ENCODE measurements at regions not wholly inside any gene's neighbourhood (a gene's known extent, or its start where the extent isn't known, plus 50 kb on each side); places are given as distances from the start of the nearest gene placed in this dataset.

GRCh38 chr16:55944377-55944802 lies 69.2 kb upstream of the CES5A start:
- no peaks in the 10 kb centered on the region for H3K36me3 ChIP-seq (ENCODE audit: insufficient read depth, low read length)
- no peaks in the 10 kb centered on the region for H3K4me1 ChIP-seq (ENCODE audit: insufficient read depth, low read length)
- no peaks in the 10 kb centered on the region for H3K27me3 ChIP-seq (ENCODE audit: insufficient read depth, low read length)
- H3K9me3 ChIP-seq (ENCODE audit: insufficient read depth, low read depth, low read length): no peaks in the 10 kb centered on the region
- WGBS: 46% methylated on average over 8 of the region's 8 CpGs
- no peak overlapping the region for H3K27ac ChIP-seq (ENCODE audit: low read depth, low read length)
- H3K9ac ChIP-seq (ENCODE audit: low read depth, low read length): no peak overlapping the region
- no peak overlapping the region for H3K4me3 ChIP-seq (ENCODE audit: low read length)

- 74% methylated on average over 4 of the region's 4 CpGs for WGBS
- H3K36me3 ChIP-seq (ENCODE audit: insufficient read depth, low read length): no peaks in the 10 kb centered on the region
- no peak overlapping the region for H3K9ac ChIP-seq (ENCODE audit: low read depth, low read length)
- H3K4me3 ChIP-seq (ENCODE audit: low read length): no peak overlapping the region
- H3K27me3 ChIP-seq (ENCODE audit: insufficient read depth, low read length): no peaks in the 10 kb centered on the region; the same call in 1 of the 2 replicates
- no peaks in the 10 kb centered on the region for H3K9me3 ChIP-seq (ENCODE audit: insufficient read depth, low read depth, low read length)
- no peaks in the 10 kb centered on the region for H3K4me1 ChIP-seq (ENCODE audit: insufficient read depth, low read length)
- H3K27ac ChIP-seq (ENCODE audit: low read depth, low read length): no peak overlapping the region
Measured at GRCh38 chr16:55943267-55943666, 68.1 kb upstream of the CES5A start.

- H3K27ac ChIP-seq (ENCODE audit: low read depth, low read length): no peak overlapping the region
- 96% methylated on average over 3 of the region's 3 CpGs for WGBS
- H3K36me3 ChIP-seq (ENCODE audit: insufficient read depth, low read length): no peaks in the 10 kb centered on the region
- no peaks in the 10 kb centered on the region for H3K9me3 ChIP-seq (ENCODE audit: insufficient read depth, low read depth, low read length)
- H3K27me3 ChIP-seq (ENCODE audit: insufficient read depth, low read length): no peaks in the 10 kb centered on the region; the same call in 1 of the 2 replicates
- no peak overlapping the region for H3K4me3 ChIP-seq (ENCODE audit: low read length)
- no peaks in the 10 kb centered on the region for H3K4me1 ChIP-seq (ENCODE audit: insufficient read depth, low read length)
- H3K9ac ChIP-seq (ENCODE audit: low read depth, low read length): no peak overlapping the region
Measured at GRCh38 chr16:55942821-55943220, 67.6 kb upstream of the CES5A start.

GRCh38 chr16:55941552-55941951 lies 66.4 kb upstream of the CES5A start:
- 100% methylated on average over 2 of the region's 2 CpGs for whole genome bisulfite sequencing
- Histone ChIP-seq H3K4me1 (ENCODE audit: insufficient read depth, low read length) (no peaks in the 10 kb centered on the region), H3K9ac (ENCODE audit: low read depth, low read length) (no peak overlapping the region), H3K36me3 (ENCODE audit: insufficient read depth, low read length) (no peaks in the 10 kb centered on the region), H3K9me3 (ENCODE audit: insufficient read depth, low read depth, low read length) (no peaks in the 10 kb centered on the region), H3K27me3 (ENCODE audit: insufficient read depth, low read length) (no peaks in the 10 kb centered on the region; the same call in 1 of the 2 replicates), H3K27ac (ENCODE audit: low read depth, low read length) (no peak overlapping the region), H3K4me3 (ENCODE audit: low read length) (no peak overlapping the region)

GRCh38 chr16:55938126-55938525 lies 63.0 kb upstream of the CES5A start:
- no peaks in the 10 kb centered on the region; the same call in 1 of the 2 replicates for H3K27me3 ChIP-seq (ENCODE audit: insufficient read depth, low read length)
- H3K27ac ChIP-seq (ENCODE audit: low read depth, low read length): no peak overlapping the region
- no peaks in the 10 kb centered on the region for H3K9me3 ChIP-seq (ENCODE audit: insufficient read depth, low read depth, low read length)
- no peaks in the 10 kb centered on the region for H3K4me1 ChIP-seq (ENCODE audit: insufficient read depth, low read length)
- H3K9ac ChIP-seq (ENCODE audit: low read depth, low read length): no peak overlapping the region
- no peak overlapping the region for H3K4me3 ChIP-seq (ENCODE audit: low read length)
- 88% methylated on average over 1 of the region's 1 CpG for WGBS
- no peaks in the 10 kb centered on the region for H3K36me3 ChIP-seq (ENCODE audit: insufficient read depth, low read length)

GRCh38 chr16:55933038-55933437 lies 57.9 kb upstream of the CES5A start:
- no peaks in the 10 kb centered on the region for H3K27me3 ChIP-seq (ENCODE audit: insufficient read depth, low read length)
- WGBS: 93% methylated on average over 3 of the region's 3 CpGs

GRCh38 chr16:55930036-55930435 lies 54.9 kb upstream of the CES5A start:
- no peak overlapping the region for H3K27ac ChIP-seq (ENCODE audit: low read depth, low read length)
- WGBS: 85% methylated on average over 2 of the region's 2 CpGs

More at GRCh38 chr16:55933038-55933437, 57.9 kb upstream of the CES5A start:
- Histone ChIP-seq H3K9me3 (ENCODE audit: insufficient read depth, low read depth, low read length) (no peaks in the 10 kb centered on the region), H3K4me3 (ENCODE audit: low read length) (no peak overlapping the region), H3K4me1 (ENCODE audit: insufficient read depth, low read length) (no peaks in the 10 kb centered on the region), H3K36me3 (ENCODE audit: insufficient read depth, low read length) (no peaks in the 10 kb centered on the region), H3K27ac (ENCODE audit: low read depth, low read length) (no peak overlapping the region), H3K9ac (ENCODE audit: low read depth, low read length) (no peak overlapping the region)

GRCh38 chr16:55929181-55929580 lies 54.0 kb upstream of the CES5A start:
- Histone ChIP-seq H3K9me3 (ENCODE audit: insufficient read depth, low read depth, low read length) (no peaks in the 10 kb centered on the region), H3K9ac (ENCODE audit: low read depth, low read length) (no peak overlapping the region), H3K4me1 (ENCODE audit: insufficient read depth, low read length) (no peaks in the 10 kb centered on the region), H3K36me3 (ENCODE audit: insufficient read depth, low read length) (no peaks in the 10 kb centered on the region), H3K4me3 (ENCODE audit: low read length) (no peak overlapping the region), H3K27me3 (ENCODE audit: insufficient read depth, low read length) (no peaks in the 10 kb centered on the region), H3K27ac (ENCODE audit: low read depth, low read length) (no peak overlapping the region)
- WGBS: 94% methylated on average over 8 of the region's 8 CpGs

More at GRCh38 chr16:55930036-55930435, 54.9 kb upstream of the CES5A start:
- H3K27me3 ChIP-seq (ENCODE audit: insufficient read depth, low read length): no peaks in the 10 kb centered on the region
- no peaks in the 10 kb centered on the region for H3K9me3 ChIP-seq (ENCODE audit: insufficient read depth, low read depth, low read length)
- H3K4me1 ChIP-seq (ENCODE audit: insufficient read depth, low read length): no peaks in the 10 kb centered on the region
- H3K4me3 ChIP-seq (ENCODE audit: low read length): no peak overlapping the region
- no peaks in the 10 kb centered on the region for H3K36me3 ChIP-seq (ENCODE audit: insufficient read depth, low read length)
- H3K9ac ChIP-seq (ENCODE audit: low read depth, low read length): no peak overlapping the region

- Histone ChIP-seq H3K9me3 (ENCODE audit: insufficient read depth, low read depth, low read length) (no peaks in the 10 kb centered on the region), H3K4me1 (ENCODE audit: insufficient read depth, low read length) (no peaks in the 10 kb centered on the region), H3K9ac (ENCODE audit: low read depth, low read length) (no peak overlapping the region), H3K36me3 (ENCODE audit: insufficient read depth, low read length) (no peaks in the 10 kb centered on the region), H3K27ac (ENCODE audit: low read depth, low read length) (no peak overlapping the region), H3K27me3 (ENCODE audit: insufficient read depth, low read length) (no peaks in the 10 kb centered on the region), H3K4me3 (ENCODE audit: low read length) (no peak overlapping the region)
- WGBS: 88% methylated on average over 3 of the region's 3 CpGs
Measured at GRCh38 chr16:55925242-55925641, 50.1 kb upstream of the CES5A start.
